Left lung (tissue), 4 donors: ENCODE measurements at regions not wholly inside any gene's neighbourhood (a gene's known extent, or its start where the extent isn't known, plus 50 kb on each side); places are given as distances from the start of the nearest gene placed in this dataset.
"Not testable (repeated sequence)": the region's sequence is repeated elsewhere in the genome, so short reads cannot be mapped to it uniquely, and the experiment has no call there.

Experiments
- ATAC-seq: fragments of 200-7000 bp; cut with Tn5 transposase; one replicate; pipeline ENCODE4 v1.9.1; 2020; ENCODE audit warnings: moderate library complexity
- DNase-seq, 4 donors: peaks; one replicate each; pipeline ENCODE4 v3.0.0-alpha.2; 2013 to 2020
- H3K27ac ChIP-seq, 2 donors: fragments of 200-600 bp; sonication (generic) in 1 of 2; one replicate each; pipeline versions ENCODE4 v1.5.0 to v1.8.0; 2020 to 2021
- H3K27me3 ChIP-seq, 2 donors: fragments of 200-600 bp; sonication (generic) in 1 of 2; one replicate each; pipeline versions ENCODE4 v1.5.0 to v1.8.0; 2020 to 2021
- H3K36me3 ChIP-seq, 2 donors: fragments of 200-600 bp; sonication (generic) in 1 of 2; one replicate each; pipeline versions ENCODE4 v1.5.0 to v1.8.0; 2020 to 2021
- H3K4me1 ChIP-seq, 2 donors: fragments of 200-600 bp; one replicate each; pipeline ENCODE4 v1.8.0; 2021
- H3K4me3 ChIP-seq, 2 donors: fragments of 200-600 bp; sonication (generic) in 1 of 2; one replicate each; pipeline versions ENCODE4 v1.5.0 to v1.8.0; 2020 to 2021; ENCODE audit warnings: mild to moderate bottlenecking in 1 of 2
- H3K9me3 ChIP-seq, 2 donors: fragments of 200-600 bp; sonication (generic) in 1 of 2; one replicate each; pipeline versions ENCODE4 v1.5.0 to v1.8.0; 2020 to 2021
- intact Hi-C, 2 donors: fragments of 100-400 bp; cut with DNase I; formaldehyde crosslinking; loops; one replicate each; pipeline versions ENCODE4 v1.11.2 to v1.14.2; 2022
- TF ChIP-seq, protein P1 (sequence below), 2 donors: fragments of 200-600 bp; sonication (generic) in 1 of 2; IDR thresholded peaks; one replicate each; pipeline versions ENCODE4 v1.5.0 to v1.8.0; 2021; ENCODE audit warnings: antibody characterized with exemption in 2 of 2
- donor health status: DM: no; HTN: yes; CAD: no.
- donor health status: DM: no; HTN: no; CAD: no.

DNA sequence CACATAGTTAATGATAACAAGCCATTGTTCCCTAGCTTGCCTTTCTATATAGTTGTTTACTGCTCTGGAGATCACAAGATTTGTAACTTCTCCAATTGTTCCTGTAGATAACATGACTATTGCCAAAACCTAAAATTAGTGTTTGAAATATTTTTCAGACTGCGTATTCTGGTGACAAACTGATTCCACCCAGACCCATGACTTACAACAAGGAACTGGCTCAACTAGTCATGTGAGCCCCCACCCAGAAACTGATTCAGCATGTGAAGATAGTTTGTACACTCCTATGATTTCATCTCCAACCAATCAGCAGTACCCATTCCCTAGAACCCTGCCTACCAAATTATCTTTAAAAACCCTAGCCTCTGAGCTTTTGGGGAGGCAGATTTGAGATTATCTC lies 131.4 kb upstream of the BCL9 start:
- Histone ChIP-seq H3K27ac (no peak overlapping the region), H3K4me3 (no peak overlapping the region), H3K9me3 (peaks cover 0 to 8% of the 10 kb centered on the region in 2 donors), H3K4me1 (no peaks in the 10 kb centered on the region), H3K27me3 (peaks cover 0 to 3% of the 10 kb centered on the region in 2 donors), H3K36me3 (no peaks in the 10 kb centered on the region)
- ATAC-seq (no peak), DNase-seq (no peak)
- intact Hi-C loops: no loop called here
- TF ChIP-seq, protein P1, sequence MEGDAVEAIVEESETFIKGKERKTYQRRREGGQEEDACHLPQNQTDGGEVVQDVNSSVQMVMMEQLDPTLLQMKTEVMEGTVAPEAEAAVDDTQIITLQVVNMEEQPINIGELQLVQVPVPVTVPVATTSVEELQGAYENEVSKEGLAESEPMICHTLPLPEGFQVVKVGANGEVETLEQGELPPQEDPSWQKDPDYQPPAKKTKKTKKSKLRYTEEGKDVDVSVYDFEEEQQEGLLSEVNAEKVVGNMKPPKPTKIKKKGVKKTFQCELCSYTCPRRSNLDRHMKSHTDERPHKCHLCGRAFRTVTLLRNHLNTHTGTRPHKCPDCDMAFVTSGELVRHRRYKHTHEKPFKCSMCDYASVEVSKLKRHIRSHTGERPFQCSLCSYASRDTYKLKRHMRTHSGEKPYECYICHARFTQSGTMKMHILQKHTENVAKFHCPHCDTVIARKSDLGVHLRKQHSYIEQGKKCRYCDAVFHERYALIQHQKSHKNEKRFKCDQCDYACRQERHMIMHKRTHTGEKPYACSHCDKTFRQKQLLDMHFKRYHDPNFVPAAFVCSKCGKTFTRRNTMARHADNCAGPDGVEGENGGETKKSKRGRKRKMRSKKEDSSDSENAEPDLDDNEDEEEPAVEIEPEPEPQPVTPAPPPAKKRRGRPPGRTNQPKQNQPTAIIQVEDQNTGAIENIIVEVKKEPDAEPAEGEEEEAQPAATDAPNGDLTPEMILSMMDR (IDR thresholded peaks at IDR 0.05): no peak

DNA sequence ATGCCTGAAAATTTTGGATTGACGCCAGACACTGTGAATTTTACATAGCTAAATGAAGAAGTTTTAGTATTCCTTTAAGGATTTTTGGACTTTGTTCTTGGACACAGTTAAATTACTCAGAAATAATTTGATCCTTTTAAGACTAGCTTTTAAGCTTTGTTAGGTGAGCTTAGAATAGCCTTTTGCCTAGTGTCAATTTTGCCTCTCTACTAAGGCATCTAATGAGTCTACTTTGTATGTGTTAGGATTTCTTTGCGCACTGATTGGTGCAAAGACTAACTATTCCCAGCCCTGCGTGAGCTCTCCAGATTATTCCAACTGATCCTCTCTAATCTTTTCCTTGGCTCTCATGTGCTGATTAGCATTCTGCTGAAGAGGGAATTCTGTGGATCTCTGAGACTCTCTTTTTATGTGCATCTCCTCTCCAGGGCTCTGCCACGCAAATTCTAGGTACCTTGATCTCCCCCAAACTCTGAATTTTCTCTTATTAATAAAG lies 128.1 kb upstream of the BCL9 start:
- no peak for ATAC-seq
- TF ChIP-seq, protein P1 (IDR thresholded peaks at IDR 0.05): no peak
- intact Hi-C loops: no loop called here

DNA sequence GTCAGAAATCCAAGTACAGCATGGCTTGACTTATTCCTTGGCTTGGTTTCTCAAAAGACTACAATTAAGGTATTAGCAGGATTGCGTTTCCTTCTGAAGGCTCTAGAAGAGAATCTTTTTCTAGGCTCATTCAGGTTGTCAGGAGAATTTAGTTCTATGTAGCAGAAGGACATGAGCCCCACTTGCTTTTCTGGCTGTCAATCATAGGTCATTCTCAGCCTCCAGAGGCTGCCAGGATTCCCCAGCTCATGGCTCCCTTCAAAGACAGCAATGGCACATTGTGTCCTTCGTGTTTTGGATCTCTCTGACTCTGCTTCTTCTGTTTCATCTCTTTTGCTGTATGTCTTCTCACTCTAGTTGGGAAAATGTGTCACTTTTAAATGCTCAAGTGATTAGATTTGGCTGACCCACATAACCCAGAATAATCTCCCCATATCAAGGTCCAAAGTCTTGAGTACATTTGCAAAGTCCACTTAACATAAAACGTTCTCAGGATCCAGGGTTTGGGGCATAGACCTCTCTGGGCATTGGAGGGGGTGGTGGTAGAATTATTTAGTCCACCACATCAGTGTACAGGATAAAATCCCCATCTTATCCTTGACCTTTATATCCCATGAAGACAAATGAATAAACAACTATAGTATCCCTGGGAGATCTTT lies 126.7 kb upstream of the BCL9 start:
- TF ChIP-seq, protein P1 (IDR thresholded peaks at IDR 0.05): no peak
- no peak for ATAC-seq

More for the DNA sequence above, 128.1 kb upstream of the BCL9 start:
- Histone ChIP-seq H3K4me3 (no peak overlapping the region), H3K9me3 (peaks cover 0 to 8% of the 10 kb centered on the region in 2 donors), H3K27me3 (peaks cover 0 to 3% of the 10 kb centered on the region in 2 donors), H3K4me1 (no peaks in the 10 kb centered on the region), H3K27ac (no peak overlapping the region), H3K36me3 (no peaks in the 10 kb centered on the region)
- DNase-seq: no peak

DNA sequence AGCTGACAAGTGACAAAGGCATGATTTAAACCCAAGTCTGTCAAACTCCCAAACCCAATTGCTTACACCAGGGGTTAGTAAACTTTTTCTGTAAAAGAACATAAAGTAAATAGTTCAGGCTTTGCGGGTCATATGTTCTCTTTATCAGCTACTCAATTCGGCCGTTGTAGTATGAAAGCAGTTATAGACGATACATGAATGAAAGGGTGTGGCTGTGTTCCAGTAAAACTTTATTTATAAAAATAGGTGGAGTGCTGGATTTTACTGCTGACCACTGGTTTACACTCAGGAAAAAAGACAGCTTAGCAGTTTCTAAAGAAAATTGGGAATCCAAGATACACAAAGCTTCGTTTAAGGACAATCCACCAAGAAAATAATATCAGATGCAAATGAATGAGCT lies 124.3 kb upstream of the BCL9 start:
- Histone ChIP-seq H3K27me3 (peaks cover 0 to 3% of the 10 kb centered on the region in 2 donors), H3K36me3 (no peaks in the 10 kb centered on the region), H3K4me3 (no peak overlapping the region), H3K27ac (no peak overlapping the region), H3K4me1 (no peaks in the 10 kb centered on the region), H3K9me3 (no peaks in the 10 kb centered on the region)
- DNase-seq (no peak), ATAC-seq (no peak)
- intact Hi-C loops: no loop called here
- TF ChIP-seq, protein P1 (IDR thresholded peaks at IDR 0.05): no peak

More for the DNA sequence above, 126.7 kb upstream of the BCL9 start:
- intact Hi-C loops: no loop called here
- H3K27me3 ChIP-seq: peaks cover 0 to 3% of the 10 kb centered on the region in 2 donors
- no peaks in the 10 kb centered on the region for H3K4me1 ChIP-seq
- no peak overlapping the region for H3K27ac ChIP-seq
- H3K4me3 ChIP-seq: no peak overlapping the region
- H3K36me3 ChIP-seq: no peaks in the 10 kb centered on the region
- no peak for DNase-seq
- peaks cover 0 to 6% of the 10 kb centered on the region in 2 donors for H3K9me3 ChIP-seq

DNA sequence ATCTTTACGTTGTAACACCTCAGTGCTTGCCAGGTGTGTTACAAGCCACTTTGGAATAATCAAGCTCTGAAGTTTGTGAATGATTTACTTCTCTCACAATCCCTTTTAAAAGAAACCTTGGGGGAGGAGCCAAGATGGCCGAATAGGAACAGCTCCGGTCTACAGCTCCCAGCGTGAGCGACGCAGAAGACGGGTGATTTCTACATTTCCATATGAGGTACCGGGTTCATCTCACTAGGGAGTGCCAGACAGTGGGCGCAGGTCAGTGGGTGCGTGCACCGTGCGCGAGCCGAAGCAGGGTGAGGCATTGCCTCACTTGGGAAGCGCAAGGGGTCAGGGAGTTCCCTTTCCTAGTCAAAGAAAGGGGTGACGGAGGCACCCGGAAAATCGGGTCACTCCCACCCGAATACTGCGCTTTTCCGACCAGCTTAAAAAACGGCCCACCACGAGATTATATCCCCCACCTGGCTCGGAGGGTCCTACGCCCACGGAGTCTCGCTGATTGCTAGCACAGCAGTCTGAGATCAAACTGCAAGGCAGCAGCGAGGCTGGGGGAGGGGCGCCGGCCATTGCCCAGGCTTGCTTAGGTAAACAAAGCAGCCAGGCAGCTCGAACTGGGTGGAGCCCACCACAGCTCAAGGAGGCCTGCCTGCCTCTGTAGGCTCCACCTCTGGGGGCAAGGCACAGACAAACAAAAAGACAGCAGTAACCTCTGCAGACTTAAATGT lies 118.0 kb upstream of the BCL9 start:
- H3K36me3 ChIP-seq, H3K4me3 ChIP-seq, H3K27me3 ChIP-seq, H3K4me1 ChIP-seq, intact Hi-C loops, H3K9me3 ChIP-seq, ATAC-seq, H3K27ac ChIP-seq: not testable (repeated sequence)
- DNase-seq: peak in 1 of 4 donors; percentile 1
